CD14-positive monocyte (primary cell): ENCODE measurements at regions not wholly inside any gene's neighbourhood (a gene's known extent, or its start where the extent isn't known, plus 50 kb on each side); places are given as distances from the start of the nearest gene placed in this dataset.

Source experiments
- DNase-seq, 3 donors: peaks; one replicate each; pipeline ENCODE4 v3.0.0-alpha.2; 2011 to 2022
- H2AFZ ChIP-seq: 2 replicates; pipeline ENCODE4 v1.6.0; 2012; ENCODE audit warnings: mild to moderate bottlenecking, low read depth, low read length, inconsistent platforms; ENCODE audit not compliant: insufficient read depth, poor library complexity, severe bottlenecking
- H3K27ac ChIP-seq, 2 donors: 1 replicate in 1 of 2; 2 replicates in 1 of 2; pipeline ENCODE4 v1.5.1; 2012 to 2013; ENCODE audit warnings: low read length in 2 of 2, control low read depth in 1 of 2, inconsistent platforms in 1 of 2, low read depth in 1 of 2, mild to moderate bottlenecking in 1 of 2
- H3K27me3 ChIP-seq, 2 donors: one replicate each; pipeline versions ENCODE4 v1.6.0 to v1.6.1; 2011 to 2013; ENCODE audit warnings: low read length in 2 of 2; ENCODE audit not compliant: control insufficient read depth in 2 of 2, insufficient read depth in 2 of 2
- H3K36me3 ChIP-seq, 2 donors: replicated peaks in 1 of 2; 1 replicate in 1 of 2; 2 replicates in 1 of 2; pipeline versions ENCODE4 v1.5.1 to v1.6.1; 2012 to 2013; ENCODE audit warnings: low read length in 2 of 2, control low read depth in 1 of 2, inconsistent platforms in 1 of 2, mild to moderate bottlenecking in 1 of 2; ENCODE audit not compliant: insufficient read depth in 2 of 2, control insufficient read depth in 1 of 2
- H3K4me1 ChIP-seq, 2 donors: 1 replicate in 1 of 2; 2 replicates in 1 of 2; pipeline versions ENCODE4 v1.5.1 to v1.6.1; 2012 to 2013; ENCODE audit warnings: low read length in 2 of 2, control low read depth in 1 of 2, inconsistent platforms in 1 of 2, mild to moderate bottlenecking in 1 of 2, moderate library complexity in 1 of 2; ENCODE audit not compliant: insufficient read depth in 2 of 2, control insufficient read depth in 1 of 2
- H3K4me2 ChIP-seq: replicated peaks from 2 replicates; pipeline ENCODE3; 2012; ENCODE audit warnings: low read length, moderate library complexity, mild to moderate bottlenecking; ENCODE audit not compliant: poor library complexity, severe bottlenecking; ENCODE audit errors: extremely low read depth
- H3K4me3 ChIP-seq, 3 experiments: fragments of 200-600 bp in 1 of 3; sonication (generic) in 1 of 3; replicated peaks in 1 of 3; 1 replicate in 2 of 3; 2 replicates in 1 of 3; pipeline ENCODE4 v1.5.1; 2011 to 2013; ENCODE audit warnings: low read length in 3 of 3, mild to moderate bottlenecking in 3 of 3, control low read depth in 2 of 3, low read depth in 2 of 3, inconsistent platforms in 1 of 3, moderate library complexity in 1 of 3
- H3K79me2 ChIP-seq: 2 replicates; pipeline ENCODE4 v1.6.0; 2012; ENCODE audit warnings: mild to moderate bottlenecking, control low read depth, inconsistent platforms, low read length, moderate library complexity; ENCODE audit not compliant: insufficient read depth
- H3K9ac ChIP-seq: 2 replicates; pipeline ENCODE4 v1.6.0; 2017; ENCODE audit warnings: low read length, mild to moderate bottlenecking; ENCODE audit not compliant: insufficient read depth, poor library complexity, severe bottlenecking
- H3K9me3 ChIP-seq, 2 donors: replicated peaks in 1 of 2; 1 replicate in 1 of 2; 2 replicates in 1 of 2; pipeline versions ENCODE4 v1.5.1 to v1.6.1; 2012 to 2013; ENCODE audit warnings: low read length in 2 of 2, control low read depth in 1 of 2; ENCODE audit not compliant: control insufficient read depth in 1 of 2, insufficient read depth in 1 of 2
- H4K20me1 ChIP-seq: 2 replicates; pipeline ENCODE4 v1.6.0; 2012; ENCODE audit warnings: mild to moderate bottlenecking, low read length, control low read depth, moderate library complexity; ENCODE audit not compliant: insufficient read depth
- H3K27ac Mint-ChIP-seq, 7 donors: one replicate each; pipeline ENCODE4 v1.8.0; 2020; ENCODE audit warnings: mild to moderate bottlenecking in 7 of 7, mixed read lengths in 7 of 7, moderate library complexity in 6 of 7, inconsistent platforms in 2 of 7
- H3K27me3 Mint-ChIP-seq, 3 donors: one replicate each; pipeline ENCODE4 v1.8.0; 2021 to 2022; ENCODE audit warnings: low read depth in 3 of 3, mild to moderate bottlenecking in 3 of 3, mixed read lengths in 3 of 3, moderate library complexity in 3 of 3, inconsistent platforms in 1 of 3
- H3K36me3 Mint-ChIP-seq, 2 donors: one replicate each; pipeline ENCODE4 v1.8.0; 2020; ENCODE audit warnings: mixed read lengths in 2 of 2, inconsistent platforms in 1 of 2, mild to moderate bottlenecking in 1 of 2
- H3K4me1 Mint-ChIP-seq: one replicate; pipeline ENCODE4 v1.8.0; 2020; ENCODE audit warnings: mild to moderate bottlenecking, mixed read lengths
- H3K4me3 Mint-ChIP-seq, 2 donors: one replicate each; pipeline ENCODE4 v1.8.0; 2020; ENCODE audit warnings: mild to moderate bottlenecking in 2 of 2, mixed read lengths in 2 of 2, moderate library complexity in 1 of 2
- H3K9me3 Mint-ChIP-seq, 7 donors: one replicate each; pipeline ENCODE4 v1.8.0; 2020 to 2022; ENCODE audit warnings: mixed read lengths in 7 of 7, mild to moderate bottlenecking in 6 of 7, moderate library complexity in 6 of 7, inconsistent platforms in 2 of 7
- WGBS: methylation state at CpG from one replicate; pipeline ENCODE4 v1.1.5; 2013; ENCODE audit warnings: missing lambda C conversion rate; ENCODE audit not compliant: insufficient coverage; 5-methylcytosine and 5-hydroxymethylcytosine counted together
- intact Hi-C, 2 donors: fragments of 100-400 bp; cut with micrococcal nuclease; formaldehyde crosslinking; loops; one replicate each; pipeline versions ENCODE4 v1.15.0 to v1.15.1; 2023
- TF ChIP-seq, protein P1 (sequence below): fragments of 200-600 bp; IDR thresholded peaks from one replicate; pipeline ENCODE4 v1.8.0; 2022; ENCODE audit warnings: antibody characterized with exemption, mild to moderate bottlenecking

DNA sequence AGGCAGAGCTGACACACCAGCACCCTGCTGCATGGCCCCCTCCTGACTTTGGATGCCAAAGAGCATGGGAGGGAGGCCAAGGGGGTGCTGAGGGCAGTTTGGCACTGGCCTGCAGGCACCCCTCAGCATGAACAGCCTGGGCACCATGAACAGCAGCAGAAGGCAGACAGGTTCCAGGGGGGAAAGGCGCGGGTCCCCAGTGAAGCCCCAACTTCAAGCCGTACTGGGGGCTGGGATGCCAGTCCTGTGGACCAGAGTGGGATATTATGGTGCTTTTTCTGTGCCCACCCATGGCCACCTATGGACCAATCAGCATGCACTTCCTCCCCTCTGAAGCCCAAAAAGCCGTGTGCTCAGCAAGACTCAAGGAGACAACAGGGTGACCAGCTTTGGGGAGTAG is 389.9 kb downstream of the TEX13C start:
- no peaks in the 10 kb centered on the region for H3K4me1 ChIP-seq
- no peaks in the 10 kb centered on the region for H3K79me2 ChIP-seq
- DNase-seq, result no peak
- TF ChIP-seq, protein P1, sequence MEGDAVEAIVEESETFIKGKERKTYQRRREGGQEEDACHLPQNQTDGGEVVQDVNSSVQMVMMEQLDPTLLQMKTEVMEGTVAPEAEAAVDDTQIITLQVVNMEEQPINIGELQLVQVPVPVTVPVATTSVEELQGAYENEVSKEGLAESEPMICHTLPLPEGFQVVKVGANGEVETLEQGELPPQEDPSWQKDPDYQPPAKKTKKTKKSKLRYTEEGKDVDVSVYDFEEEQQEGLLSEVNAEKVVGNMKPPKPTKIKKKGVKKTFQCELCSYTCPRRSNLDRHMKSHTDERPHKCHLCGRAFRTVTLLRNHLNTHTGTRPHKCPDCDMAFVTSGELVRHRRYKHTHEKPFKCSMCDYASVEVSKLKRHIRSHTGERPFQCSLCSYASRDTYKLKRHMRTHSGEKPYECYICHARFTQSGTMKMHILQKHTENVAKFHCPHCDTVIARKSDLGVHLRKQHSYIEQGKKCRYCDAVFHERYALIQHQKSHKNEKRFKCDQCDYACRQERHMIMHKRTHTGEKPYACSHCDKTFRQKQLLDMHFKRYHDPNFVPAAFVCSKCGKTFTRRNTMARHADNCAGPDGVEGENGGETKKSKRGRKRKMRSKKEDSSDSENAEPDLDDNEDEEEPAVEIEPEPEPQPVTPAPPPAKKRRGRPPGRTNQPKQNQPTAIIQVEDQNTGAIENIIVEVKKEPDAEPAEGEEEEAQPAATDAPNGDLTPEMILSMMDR, result no peak
- H3K27me3 ChIP-seq, result no peaks in the 10 kb centered on the region
- no peak overlapping the region for H3K27ac ChIP-seq
- H4K20me1 ChIP-seq, result no peaks in the 10 kb centered on the region
- H3K27ac Mint-ChIP-seq, result no peak overlapping the region
- H3K4me1 Mint-ChIP-seq, result no peaks in the 10 kb centered on the region
- WGBS, result no CpG with 5 or more reads among the region's 4 CpGs
- no peak overlapping the region for H3K4me3 Mint-ChIP-seq
- H3K36me3 ChIP-seq, result no peaks in the 10 kb centered on the region
- no peak overlapping the region for H3K9ac ChIP-seq
- no peaks in the 10 kb centered on the region for H3K36me3 Mint-ChIP-seq
- H3K9me3 ChIP-seq, result peaks cover 16 to 35% of the 10 kb centered on the region in 2 donors
- peaks cover 0 to 11% (median 4%) of the 10 kb centered on the region in 7 donors for H3K9me3 Mint-ChIP-seq
- intact Hi-C loops, result no loop called here
- H3K4me2 ChIP-seq, result no peak overlapping the region
- no peak overlapping the region for H3K4me3 ChIP-seq
- H2AFZ ChIP-seq, result no peak overlapping the region
- peaks cover 0 to 3% (median 0%) of the 10 kb centered on the region in 3 donors for H3K27me3 Mint-ChIP-seq

DNA sequence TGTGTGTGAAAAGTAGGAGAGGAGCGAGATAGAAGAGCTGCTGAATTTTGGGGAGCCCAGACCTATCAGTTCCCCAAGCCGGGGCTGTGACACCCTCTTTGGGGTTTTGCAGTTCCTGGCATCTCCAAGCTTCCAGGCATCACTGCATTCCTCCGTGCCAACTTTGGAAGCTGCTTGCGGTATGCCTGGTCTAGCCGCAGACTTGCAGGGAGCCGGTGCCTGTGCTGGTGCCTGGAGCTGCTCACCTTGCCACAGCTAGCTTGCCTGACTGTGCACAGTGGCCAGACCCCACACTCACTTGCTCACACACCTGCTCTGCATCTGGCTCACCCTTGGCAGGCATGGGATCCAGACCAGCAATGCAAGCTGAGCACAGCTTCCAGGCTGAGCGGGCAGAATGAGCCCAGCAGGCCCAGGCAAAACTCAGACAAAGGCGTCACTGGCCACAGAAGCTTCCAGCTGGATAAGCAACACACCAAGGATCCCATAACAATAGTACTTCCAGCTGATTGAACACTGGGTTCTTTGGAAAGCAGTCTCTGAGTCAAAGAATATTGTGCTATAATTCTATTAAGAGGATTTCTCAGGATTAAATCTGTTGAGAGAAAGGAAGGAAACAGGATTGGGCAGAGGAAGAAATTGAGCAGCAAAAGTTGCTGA is 390.9 kb downstream of the TEX13C start:
- no peaks in the 10 kb centered on the region for H3K4me1 Mint-ChIP-seq
- H3K27me3 Mint-ChIP-seq, result peaks cover 0 to 3% (median 0%) of the 10 kb centered on the region in 3 donors
- intact Hi-C loops, result no loop called here
- TF ChIP-seq, protein P1, result no peak
- no peaks in the 10 kb centered on the region for H3K79me2 ChIP-seq
- H3K4me3 ChIP-seq, result no peak overlapping the region
- H3K4me3 Mint-ChIP-seq, result no peak overlapping the region
- H3K4me1 ChIP-seq, result no peaks in the 10 kb centered on the region
- no peaks in the 10 kb centered on the region for H4K20me1 ChIP-seq
- H3K27me3 ChIP-seq, result no peaks in the 10 kb centered on the region
- no peak overlapping the region for H3K9ac ChIP-seq
- no peak overlapping the region for H3K27ac ChIP-seq
- no peak overlapping the region for H3K4me2 ChIP-seq
- no peaks in the 10 kb centered on the region for H3K36me3 ChIP-seq
- no peak for DNase-seq
- H3K36me3 Mint-ChIP-seq, result no peaks in the 10 kb centered on the region
- WGBS, result 97% methylated on average over 6 of the region's 8 CpGs
- peaks cover 0 to 11% (median 3%) of the 10 kb centered on the region in 7 donors for H3K9me3 Mint-ChIP-seq
- H3K27ac Mint-ChIP-seq, result peak overlapping the region in 1 of 7 donors; percentile 75
- H3K9me3 ChIP-seq, result peaks cover 6 to 32% of the 10 kb centered on the region in 2 donors
- no peak overlapping the region for H2AFZ ChIP-seq
